HFFc6 (cell line): ENCODE measurements at regions not wholly inside any gene's neighbourhood (a gene's known extent, or its start where the extent isn't known, plus 50 kb on each side); places are given as distances from the start of the nearest gene placed in this dataset.

Source experiments
- DNase-seq: peaks from one replicate; pipeline ENCODE4 v3.0.0-alpha.2; 2018
- H3K27ac Mint-ChIP-seq: 2 replicates; pipeline ENCODE4 v1.8.0; 2020; ENCODE audit warnings: mild to moderate bottlenecking, mixed read lengths
- H3K27me3 Mint-ChIP-seq: 2 replicates; pipeline ENCODE4 v1.8.0; 2021; ENCODE audit warnings: mild to moderate bottlenecking, moderate library complexity, mixed read lengths; ENCODE audit not compliant: insufficient read depth
- H3K36me3 Mint-ChIP-seq: 2 replicates; pipeline ENCODE4 v1.8.0; 2021; ENCODE audit warnings: low read depth, mixed read lengths
- H3K4me1 Mint-ChIP-seq: 2 replicates; pipeline ENCODE4 v1.8.0; 2020; ENCODE audit warnings: low read depth, mixed read lengths
- H3K4me3 Mint-ChIP-seq: 2 replicates; pipeline ENCODE4 v1.8.0; 2020; ENCODE audit warnings: mild to moderate bottlenecking, moderate library complexity, mixed read lengths
- H3K9me3 Mint-ChIP-seq: 2 replicates; pipeline ENCODE4 v1.8.0; 2020; ENCODE audit warnings: mild to moderate bottlenecking, mixed read lengths
- CTCF ChIP-seq: fragments of 200-600 bp; sonication (generic); IDR thresholded peaks from 2 replicates; pipeline ENCODE4 v1.5.0; 2021; ENCODE audit warnings: antibody characterized with exemption, mild to moderate bottlenecking

DNA sequence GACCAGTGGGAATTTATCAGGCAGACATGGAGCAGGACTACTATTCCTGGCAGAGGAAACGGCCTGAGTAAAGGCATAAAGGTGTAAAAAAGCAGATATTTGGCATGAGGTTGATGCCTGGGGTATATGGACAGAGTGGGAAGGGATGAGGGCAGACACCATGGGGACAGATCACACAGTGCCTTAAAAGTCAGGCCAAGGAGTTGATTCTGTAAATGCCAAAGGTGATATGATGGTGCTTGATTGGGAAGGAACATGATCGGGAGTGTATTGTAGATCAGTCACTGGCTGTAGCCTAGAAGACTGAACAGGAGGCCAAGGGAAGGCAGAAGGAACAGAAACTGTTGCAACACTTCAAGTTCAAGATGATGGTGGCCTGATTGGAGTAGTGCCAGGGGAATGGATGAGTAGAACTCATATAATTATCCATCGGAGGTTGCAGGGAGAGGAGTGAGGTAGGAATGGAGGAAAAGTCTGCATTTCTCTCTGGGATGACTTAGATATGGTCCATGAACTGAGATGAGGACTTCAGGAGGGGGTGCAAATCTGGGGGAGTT lies 594.3 kb upstream of the KLF4 start:
- no peak for DNase-seq
- Mint-ChIP-seq H3K36me3 (no peaks in the 10 kb centered on the region), H3K27ac (no peak overlapping the region), H3K4me1 (no peaks in the 10 kb centered on the region), H3K4me3 (no peak overlapping the region), H3K9me3 (no peaks in the 10 kb centered on the region), H3K27me3 (peaks cover 10% of the 10 kb centered on the region; the same call in 1 of the 2 replicates)
- no peak for TF ChIP-seq CTCF

DNA sequence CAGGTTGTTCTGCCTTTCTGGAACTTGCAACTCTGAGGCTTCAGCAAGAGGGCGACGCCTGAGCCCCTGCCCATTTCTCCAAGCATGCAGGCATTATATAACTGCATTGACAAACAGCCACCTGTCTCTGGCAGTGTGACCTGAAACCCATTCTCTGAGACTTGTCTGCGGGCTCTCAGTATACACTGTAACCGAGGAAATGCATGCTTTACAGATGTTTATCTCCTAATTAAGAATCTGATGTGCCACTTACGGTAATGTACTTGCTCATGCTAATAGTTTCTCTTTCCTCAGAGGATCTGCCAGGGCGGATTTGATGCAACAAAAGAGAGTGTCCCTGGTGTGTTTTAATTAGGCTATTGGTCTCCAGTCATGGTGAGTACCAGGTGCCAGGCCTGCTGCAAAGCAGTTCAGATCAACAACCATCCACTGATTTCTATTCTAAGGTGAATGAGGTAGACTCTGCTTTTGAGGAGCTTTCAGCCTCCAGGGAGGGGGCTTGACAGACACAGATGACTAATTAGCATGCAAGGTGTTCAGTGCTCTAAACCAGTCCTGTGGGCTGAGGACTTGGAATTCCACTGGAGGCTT lies 593.7 kb upstream of the KLF4 start:
- no peaks in the 10 kb centered on the region for H3K36me3 Mint-ChIP-seq
- H3K4me3 Mint-ChIP-seq = no peak overlapping the region

GRCh38 chr9:108081112-108081511 lies 591.5 kb upstream of the KLF4 start:
- no peaks in the 10 kb centered on the region for H3K9me3 Mint-ChIP-seq
- H3K4me3 Mint-ChIP-seq = no peak overlapping the region
- H3K4me1 Mint-ChIP-seq = no peaks in the 10 kb centered on the region
- TF ChIP-seq CTCF = no peak
- no peak overlapping the region for H3K27ac Mint-ChIP-seq
- DNase-seq = no peak
- H3K36me3 Mint-ChIP-seq = no peaks in the 10 kb centered on the region
- H3K27me3 Mint-ChIP-seq = peaks cover 11% of the 10 kb centered on the region

More for the DNA sequence above, 593.7 kb upstream of the KLF4 start:
- no peaks in the 10 kb centered on the region for H3K4me1 Mint-ChIP-seq
- no peaks in the 10 kb centered on the region for H3K9me3 Mint-ChIP-seq
- H3K27ac Mint-ChIP-seq = no peak overlapping the region
- DNase-seq = no peak
- peaks cover 10% of the 10 kb centered on the region; the same call in 1 of the 2 replicates for H3K27me3 Mint-ChIP-seq
- no peak for TF ChIP-seq CTCF

- Mint-ChIP-seq H3K36me3 (no peaks in the 10 kb centered on the region), H3K27me3 (peaks cover 13% of the 10 kb centered on the region)
These were observed 590.7 kb upstream of the KLF4 start for GRCh38 chr9:108080285-108080684.

DNA sequence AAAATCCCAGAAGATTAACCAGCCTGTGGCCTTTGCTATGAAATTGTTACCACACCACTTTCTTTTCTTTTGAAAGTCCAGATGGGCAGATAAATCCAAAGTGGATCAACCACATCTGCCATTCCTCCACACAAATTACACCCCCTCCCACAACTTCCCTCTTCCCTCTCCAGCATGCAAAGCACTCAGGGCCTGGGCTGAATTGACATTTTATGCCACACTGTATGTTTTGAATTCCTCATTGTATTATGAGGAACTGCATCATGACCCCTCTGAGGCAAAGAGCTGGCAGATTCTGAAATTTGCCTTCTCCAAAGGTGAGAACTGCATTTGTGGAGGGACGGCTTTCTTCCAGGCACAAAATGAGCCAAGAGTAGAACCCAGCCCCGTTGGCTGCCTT lies 589.2 kb upstream of the KLF4 start:
- Mint-ChIP-seq H3K9me3 (no peaks in the 10 kb centered on the region), H3K27ac (no peak overlapping the region), H3K4me3 (no peak overlapping the region), H3K36me3 (no peaks in the 10 kb centered on the region), H3K4me1 (no peaks in the 10 kb centered on the region), H3K27me3 (peaks cover 14% of the 10 kb centered on the region)
- TF ChIP-seq CTCF = no peak
- no peak for DNase-seq

More at GRCh38 chr9:108080285-108080684, 590.7 kb upstream of the KLF4 start:
- no peaks in the 10 kb centered on the region for H3K9me3 Mint-ChIP-seq
- no peak overlapping the region for H3K27ac Mint-ChIP-seq
- H3K4me1 Mint-ChIP-seq = no peaks in the 10 kb centered on the region
- DNase-seq = no peak
- no peak overlapping the region for H3K4me3 Mint-ChIP-seq
- no peak for TF ChIP-seq CTCF
